Activated naive CD4-positive, alpha-beta T cell treated with anti-CD3 and anti-CD28 coated beads, Interleukin-2, amount 50 U/mL, for 24 hours (primary cell): ENCODE measurements at regions not wholly inside any gene's neighbourhood (a gene's known extent, or its start where the extent isn't known, plus 50 kb on each side); places are given as distances from the start of the nearest gene placed in this dataset.
A peak's percentile ranks its signal among the peaks of the same experiment; 100 is the strongest.

Source experiments
- H3K27ac Mint-ChIP-seq: one replicate; pipeline ENCODE4 v1.8.0; 2021; ENCODE audit warnings: mild to moderate bottlenecking, mixed read lengths
- H3K27me3 Mint-ChIP-seq: one replicate; pipeline ENCODE4 v1.8.0; 2021; ENCODE audit warnings: mixed read lengths
- H3K36me3 Mint-ChIP-seq: one replicate; pipeline ENCODE4 v1.8.0; 2021; ENCODE audit warnings: mixed read lengths
- H3K4me1 Mint-ChIP-seq: one replicate; pipeline ENCODE4 v1.8.0; 2021; ENCODE audit warnings: mixed read lengths
- H3K4me3 Mint-ChIP-seq: one replicate; pipeline ENCODE4 v1.8.0; 2021; ENCODE audit warnings: mild to moderate bottlenecking, mixed read lengths
- H3K9me3 Mint-ChIP-seq: one replicate; pipeline ENCODE4 v1.8.0; 2021; ENCODE audit warnings: mixed read lengths

- H3K4me1 Mint-ChIP-seq, result peaks cover 15% of the 10 kb centered on the region
- H3K27me3 Mint-ChIP-seq, result no peaks in the 10 kb centered on the region
- no peak overlapping the region for H3K4me3 Mint-ChIP-seq
Measured at GRCh38 chr2:8452296-8452695, 229.6 kb upstream of the ID2 start.

GRCh38 chr2:8452979-8453903 lies 228.6 kb upstream of the ID2 start:
- peaks cover 25% of the 10 kb centered on the region for H3K4me1 Mint-ChIP-seq
- no peaks in the 10 kb centered on the region for H3K27me3 Mint-ChIP-seq
- H3K36me3 Mint-ChIP-seq, result no peaks in the 10 kb centered on the region
- H3K27ac Mint-ChIP-seq, result no peak overlapping the region
- H3K9me3 Mint-ChIP-seq, result no peaks in the 10 kb centered on the region
- no peak overlapping the region for H3K4me3 Mint-ChIP-seq

More at GRCh38 chr2:8452296-8452695, 229.6 kb upstream of the ID2 start:
- H3K9me3 Mint-ChIP-seq, result no peaks in the 10 kb centered on the region
- no peak overlapping the region for H3K27ac Mint-ChIP-seq
- no peaks in the 10 kb centered on the region for H3K36me3 Mint-ChIP-seq

DNA sequence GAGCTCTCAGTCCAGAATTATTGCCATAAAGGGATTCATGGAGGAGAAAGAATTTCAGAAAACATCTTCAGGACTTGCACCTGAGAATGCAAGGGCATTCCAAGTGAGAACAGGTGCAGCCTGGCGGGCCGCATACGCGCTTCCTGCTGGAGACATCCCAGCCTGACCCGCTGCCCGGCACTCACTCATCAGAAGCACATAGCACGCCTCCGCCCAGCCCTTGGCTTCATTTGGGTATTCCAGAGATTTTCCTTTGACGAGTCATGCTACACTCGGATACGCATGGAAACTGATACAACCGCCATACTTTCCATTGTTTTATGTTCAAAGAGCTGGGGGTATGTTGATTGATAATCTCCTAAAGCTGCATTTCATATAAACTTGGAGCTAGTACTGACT lies 228.0 kb upstream of the ID2 start:
- Mint-ChIP-seq H3K36me3 (no peaks in the 10 kb centered on the region), H3K4me3 (no peak overlapping the region), H3K27me3 (no peaks in the 10 kb centered on the region), H3K27ac (no peak overlapping the region), H3K4me1 (peaks cover 25% of the 10 kb centered on the region), H3K9me3 (no peaks in the 10 kb centered on the region)

DNA sequence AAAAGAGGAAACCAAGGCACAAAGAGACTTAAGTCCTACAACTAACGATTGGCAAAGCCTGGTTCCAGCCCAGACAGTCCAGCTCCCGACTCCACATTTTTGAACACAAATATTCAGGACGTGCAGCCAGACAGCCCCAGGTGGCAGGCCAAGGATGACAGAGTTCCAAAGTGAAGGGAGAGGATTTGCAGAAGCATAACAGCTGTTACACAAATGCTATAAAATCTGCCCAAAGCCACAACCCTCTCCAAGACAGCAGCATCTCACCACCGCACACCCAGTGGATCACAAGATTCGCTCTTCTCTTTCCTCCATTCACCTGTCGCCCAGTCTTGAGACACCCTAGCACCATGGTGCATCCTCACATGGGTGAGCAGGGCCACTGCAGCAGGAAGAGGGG lies 227.1 kb upstream of the ID2 start:
- no peaks in the 10 kb centered on the region for H3K36me3 Mint-ChIP-seq
- no peak overlapping the region for H3K4me3 Mint-ChIP-seq
- H3K27ac Mint-ChIP-seq, result no peak overlapping the region
- no peaks in the 10 kb centered on the region for H3K27me3 Mint-ChIP-seq
- H3K4me1 Mint-ChIP-seq, result peaks cover 25% of the 10 kb centered on the region
- H3K9me3 Mint-ChIP-seq, result no peaks in the 10 kb centered on the region

- H3K36me3 Mint-ChIP-seq, result no peaks in the 10 kb centered on the region
- H3K4me1 Mint-ChIP-seq, result peaks cover 25% of the 10 kb centered on the region
- peak overlapping the region; percentile 68 for H3K27ac Mint-ChIP-seq
- no peaks in the 10 kb centered on the region for H3K27me3 Mint-ChIP-seq
- no peaks in the 10 kb centered on the region for H3K9me3 Mint-ChIP-seq
- H3K4me3 Mint-ChIP-seq, result peak overlapping the region; percentile 80
Measured at GRCh38 chr2:8455236-8456150, 226.4 kb upstream of the ID2 start.

- peaks cover 25% of the 10 kb centered on the region for H3K4me1 Mint-ChIP-seq
- H3K9me3 Mint-ChIP-seq, result no peaks in the 10 kb centered on the region
- H3K4me3 Mint-ChIP-seq, result peak overlapping the region; percentile 80
- no peaks in the 10 kb centered on the region for H3K27me3 Mint-ChIP-seq
- peak overlapping the region; percentile 41 for H3K27ac Mint-ChIP-seq
- H3K36me3 Mint-ChIP-seq, result no peaks in the 10 kb centered on the region
Measured at GRCh38 chr2:8456151-8457091, 225.4 kb upstream of the ID2 start.

DNA sequence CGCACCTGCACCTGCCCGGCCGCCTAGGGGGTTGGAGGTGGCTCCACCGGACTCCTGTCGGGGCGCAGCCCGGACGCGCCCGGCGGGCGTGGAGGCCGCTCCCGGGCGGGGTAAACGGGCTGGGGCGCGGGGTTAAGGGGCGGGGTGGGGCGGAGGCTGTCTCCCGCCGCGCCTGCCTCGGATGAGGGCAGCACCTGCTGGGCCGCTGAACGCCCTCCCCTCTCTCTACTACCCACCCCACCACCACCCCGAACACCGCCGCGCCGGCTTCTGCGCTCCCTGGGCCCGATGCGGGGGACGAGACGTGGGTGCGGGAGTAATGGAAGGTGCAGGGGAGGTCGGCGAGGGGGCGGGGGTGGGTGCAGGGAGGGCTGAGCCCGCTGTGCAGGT lies 224.8 kb upstream of the ID2 start:
- Mint-ChIP-seq H3K9me3 (no peaks in the 10 kb centered on the region), H3K27ac (no peak overlapping the region), H3K36me3 (no peaks in the 10 kb centered on the region), H3K4me1 (peaks cover 25% of the 10 kb centered on the region), H3K27me3 (no peaks in the 10 kb centered on the region), H3K4me3 (peak overlapping the region; percentile 78)

DNA sequence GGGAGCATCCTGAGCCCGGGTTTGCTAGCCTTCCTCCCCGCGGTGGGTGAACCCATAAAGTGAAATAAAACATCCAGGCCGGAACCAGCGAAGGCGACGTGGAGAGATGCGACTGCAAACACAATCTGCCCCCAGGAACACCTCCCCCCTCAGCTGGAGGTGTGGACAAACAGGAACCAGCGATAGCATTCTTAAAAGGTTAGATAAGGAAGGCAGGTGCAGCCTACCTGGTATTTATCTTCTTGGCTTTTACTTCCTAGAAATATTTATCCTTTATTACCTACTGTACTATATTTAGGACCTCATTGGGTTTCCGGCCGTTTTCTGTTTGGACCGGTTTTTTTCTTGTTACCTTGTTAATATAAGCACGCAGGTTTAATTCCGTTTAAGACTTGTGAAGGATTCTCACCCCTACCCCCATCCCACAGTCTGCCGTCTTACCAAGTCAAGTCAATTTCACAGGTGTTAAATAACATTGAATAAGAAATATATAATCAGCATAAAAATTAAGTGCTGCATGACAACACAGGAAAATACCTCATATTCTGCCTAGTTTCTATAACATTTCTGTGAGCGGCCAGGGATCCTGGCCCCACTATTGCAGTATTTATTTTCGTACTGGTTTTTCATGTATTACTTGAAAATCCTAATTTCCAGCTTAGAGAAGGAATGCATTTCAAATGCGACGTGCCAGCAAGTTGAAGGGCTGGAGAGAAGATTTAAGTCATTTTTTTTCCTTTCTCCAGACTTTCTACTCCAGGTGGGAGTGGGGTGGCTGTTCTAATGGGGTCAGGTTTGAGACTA lies 224.0 kb upstream of the ID2 start:
- Mint-ChIP-seq H3K27me3 (no peaks in the 10 kb centered on the region), H3K9me3 (no peaks in the 10 kb centered on the region), H3K4me1 (peaks cover 25% of the 10 kb centered on the region), H3K4me3 (peak overlapping the region; percentile 78), H3K36me3 (no peaks in the 10 kb centered on the region), H3K27ac (no peak overlapping the region)

DNA sequence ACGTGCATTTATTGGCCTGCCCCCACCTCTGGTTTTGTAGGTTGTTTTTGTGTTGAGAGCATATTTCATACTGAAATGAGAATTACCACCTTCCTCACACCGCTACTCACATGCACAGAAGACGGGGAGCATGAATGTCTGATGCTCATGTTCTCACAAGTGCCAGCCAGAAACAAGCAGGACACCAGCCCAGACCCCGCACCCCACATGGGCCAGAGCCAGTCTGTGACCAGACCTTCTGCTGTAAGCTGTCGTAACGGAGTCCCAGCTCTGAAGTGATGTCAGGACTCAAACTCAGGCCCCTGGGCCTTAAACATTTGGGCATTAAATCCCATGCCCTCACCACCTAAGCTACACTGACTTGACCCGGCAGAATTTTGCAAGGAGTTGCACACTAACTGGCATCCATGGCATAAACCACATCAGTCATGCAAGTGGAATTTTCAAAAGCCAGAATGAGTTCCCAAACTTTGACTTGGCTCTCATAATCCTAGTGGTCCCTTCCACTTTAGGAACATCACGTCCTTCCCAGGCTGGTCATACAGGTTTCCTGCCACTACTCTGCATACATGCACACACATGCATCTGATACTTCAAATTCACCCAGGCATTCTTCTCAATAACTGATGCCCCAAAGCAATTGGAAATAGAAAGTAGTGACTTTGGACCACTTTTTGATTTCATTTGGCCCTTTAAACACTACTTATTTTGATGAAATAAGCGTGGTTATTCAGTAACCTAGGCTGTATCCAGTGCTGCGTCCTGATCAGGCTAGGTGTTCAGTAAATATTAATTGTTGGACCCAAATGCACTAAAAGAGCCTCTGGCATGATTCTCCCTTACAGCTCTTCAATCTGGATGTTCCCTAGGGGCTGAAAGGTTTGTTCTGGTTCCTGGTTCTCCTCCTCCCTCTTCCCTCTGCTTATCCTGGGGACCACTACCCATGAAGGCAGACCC lies 223.1 kb upstream of the ID2 start:
- Mint-ChIP-seq H3K4me1 (peaks cover 25% of the 10 kb centered on the region), H3K4me3 (no peak overlapping the region), H3K36me3 (no peaks in the 10 kb centered on the region), H3K27ac (no peak overlapping the region), H3K27me3 (no peaks in the 10 kb centered on the region), H3K9me3 (no peaks in the 10 kb centered on the region)

- Mint-ChIP-seq H3K9me3 (no peaks in the 10 kb centered on the region), H3K36me3 (no peaks in the 10 kb centered on the region), H3K4me1 (peaks cover 25% of the 10 kb centered on the region), H3K4me3 (no peak overlapping the region), H3K27me3 (no peaks in the 10 kb centered on the region), H3K27ac (no peak overlapping the region)
Measured at GRCh38 chr2:8459474-8459873, 222.4 kb upstream of the ID2 start.

DNA sequence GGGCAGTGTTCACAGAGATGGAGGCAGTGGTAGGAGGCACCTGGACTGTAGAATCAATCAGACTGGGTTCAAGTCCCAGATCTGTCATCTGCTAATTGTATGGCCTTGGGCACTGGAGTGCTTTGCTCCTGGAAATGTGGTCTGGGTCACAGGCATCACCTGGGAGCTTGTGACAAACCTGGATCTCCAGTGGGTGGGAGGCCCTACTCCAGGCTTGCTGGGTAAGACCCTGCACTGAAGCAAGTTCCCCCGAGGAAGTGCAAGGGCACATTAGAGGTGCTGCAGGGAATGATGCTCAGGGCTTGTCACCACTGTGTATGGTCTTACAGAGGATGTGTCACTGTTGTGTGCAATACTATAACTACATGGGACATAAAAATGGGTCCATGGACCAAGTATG lies 220.5 kb upstream of the ID2 start:
- H3K4me1 Mint-ChIP-seq, result peaks cover 12% of the 10 kb centered on the region
- no peaks in the 10 kb centered on the region for H3K36me3 Mint-ChIP-seq
- H3K4me3 Mint-ChIP-seq, result no peak overlapping the region
- H3K27me3 Mint-ChIP-seq, result no peaks in the 10 kb centered on the region
- no peak overlapping the region for H3K27ac Mint-ChIP-seq
- no peaks in the 10 kb centered on the region for H3K9me3 Mint-ChIP-seq

- Mint-ChIP-seq H3K4me3 (no peak overlapping the region), H3K27ac (no peak overlapping the region), H3K9me3 (no peaks in the 10 kb centered on the region), H3K36me3 (no peaks in the 10 kb centered on the region), H3K27me3 (no peaks in the 10 kb centered on the region), H3K4me1 (peaks cover 10% of the 10 kb centered on the region)
Measured at GRCh38 chr2:8462280-8462679, 219.6 kb upstream of the ID2 start.

GRCh38 chr2:8462899-8463648 lies 218.8 kb upstream of the ID2 start:
- H3K27me3 Mint-ChIP-seq, result no peaks in the 10 kb centered on the region
- H3K36me3 Mint-ChIP-seq, result no peaks in the 10 kb centered on the region
- no peak overlapping the region for H3K27ac Mint-ChIP-seq
- H3K9me3 Mint-ChIP-seq, result no peaks in the 10 kb centered on the region
- H3K4me1 Mint-ChIP-seq, result peaks cover 2% of the 10 kb centered on the region
- H3K4me3 Mint-ChIP-seq, result no peak overlapping the region
